H1 (cell line): ENCODE measurements at regions not wholly inside any gene's neighbourhood (a gene's known extent, or its start where the extent isn't known, plus 50 kb on each side); places are given as distances from the start of the nearest gene placed in this dataset.

ENCODE experiments used
- ATF2 ChIP-seq: IDR thresholded peaks from 2 replicates; pipeline ENCODE4 v1.6.1; 2012; ENCODE audit warnings: low read length, inconsistent platforms
- RAD21 ChIP-seq, 2 experiments: IDR thresholded peaks in 1 of 2; conservative IDR thresholded peaks in 1 of 2; 2 replicates each; pipeline ENCODE4 v1.6.1; 2011; ENCODE audit warnings: low read depth in 2 of 2, low read length in 2 of 2, improper control_type of control experiment in 1 of 2, inconsistent platforms in 1 of 2, mild to moderate bottlenecking in 1 of 2, moderate library complexity in 1 of 2

GRCh38 chr21:18622383-18622782, 218.8 kb upstream of the TMPRSS15 start (continued):
- TF ChIP-seq ATF2: no peak
- no peak for TF ChIP-seq RAD21 (IDR thresholded peaks at IDR 0.05 in 1 of 2, conservative IDR thresholded peaks at IDR 0.05 in 1 of 2; ENCODE audit: low read depth in 2 of 2, low read length in 2 of 2)
